A549 (cell line): ENCODE measurements at regions not wholly inside any gene's neighbourhood (a gene's known extent, or its start where the extent isn't known, plus 50 kb on each side); places are given as distances from the start of the nearest gene placed in this dataset.

ENCODE experiments used
- CHD4 ChIP-seq: fragments of 200-600 bp; sonication (generic); IDR thresholded peaks from 2 replicates; pipeline ENCODE4 v1.6.1; 2016; ENCODE audit warnings: antibody characterized with exemption, mild to moderate bottlenecking, borderline replicate concordance
- CTCF ChIP-seq: fragments of >200 bp; sonication (Bioruptor Twin); formaldehyde crosslinking; IDR thresholded peaks from 3 replicates; pipeline ENCODE4 v1.5.1; 2016
- EP300 ChIP-seq, 2 experiments: fragments of >200 bp; sonication (Bioruptor Twin); formaldehyde crosslinking; IDR thresholded peaks; 2 replicates in 1 of 2; 3 replicates in 1 of 2; pipeline ENCODE4 v1.6.1; 2016 to 2017
- MAX ChIP-seq: IDR thresholded peaks from 2 replicates; pipeline ENCODE4 v1.6.1; 2012
- MYC ChIP-seq: IDR thresholded peaks from 2 replicates; pipeline ENCODE4 v1.6.1; 2012; ENCODE audit warnings: mild to moderate bottlenecking, inconsistent platforms, low read length, improper control_type of control experiment, borderline replicate concordance
- PBX3 ChIP-seq: IDR thresholded peaks from 2 replicates; pipeline ENCODE4 v1.6.1; 2012
- POLR2A ChIP-seq: IDR thresholded peaks from 2 replicates; pipeline ENCODE4 v1.6.1; 2012; ENCODE audit warnings: mild to moderate bottlenecking, low read length
- RNF2 ChIP-seq: fragments of 200-600 bp; sonication (generic); IDR thresholded peaks from 2 replicates; pipeline ENCODE4 v1.6.1; 2016; ENCODE audit warnings: low read depth, mild to moderate bottlenecking, antibody characterized with exemption, moderate library complexity, borderline replicate concordance
- SMC3 ChIP-seq: fragments of >200 bp; sonication (Bioruptor Twin); formaldehyde crosslinking; IDR thresholded peaks from 3 replicates; pipeline ENCODE4 v1.6.1; 2018; ENCODE audit warnings: inconsistent platforms
- USF2 ChIP-seq: fragments of 450-650 bp; IDR thresholded peaks from 2 replicates; pipeline ENCODE4 v1.6.1; 2014; ENCODE audit warnings: antibody characterized with exemption

- TF ChIP-seq CTCF: no peak
- no peak for TF ChIP-seq SMC3
- no peak for TF ChIP-seq CHD4
- no peak for TF ChIP-seq POLR2A
- TF ChIP-seq EP300 (IDR thresholded peaks at IDR 0.05): no peak
- TF ChIP-seq MAX: no peak
- no peak for TF ChIP-seq MYC
- TF ChIP-seq RNF2: no peak
- TF ChIP-seq PBX3: no peak
- no peak for TF ChIP-seq USF2
Measured at GRCh38 chr13:74555651-74556420, 421.6 kb upstream of the KLF12 start.
